ENCODE measurements at regions not wholly inside any gene's neighbourhood (a gene's known extent, or its start where the extent isn't known, plus 50 kb on each side); places are given as distances from the start of the nearest gene placed in this dataset.

DNA sequence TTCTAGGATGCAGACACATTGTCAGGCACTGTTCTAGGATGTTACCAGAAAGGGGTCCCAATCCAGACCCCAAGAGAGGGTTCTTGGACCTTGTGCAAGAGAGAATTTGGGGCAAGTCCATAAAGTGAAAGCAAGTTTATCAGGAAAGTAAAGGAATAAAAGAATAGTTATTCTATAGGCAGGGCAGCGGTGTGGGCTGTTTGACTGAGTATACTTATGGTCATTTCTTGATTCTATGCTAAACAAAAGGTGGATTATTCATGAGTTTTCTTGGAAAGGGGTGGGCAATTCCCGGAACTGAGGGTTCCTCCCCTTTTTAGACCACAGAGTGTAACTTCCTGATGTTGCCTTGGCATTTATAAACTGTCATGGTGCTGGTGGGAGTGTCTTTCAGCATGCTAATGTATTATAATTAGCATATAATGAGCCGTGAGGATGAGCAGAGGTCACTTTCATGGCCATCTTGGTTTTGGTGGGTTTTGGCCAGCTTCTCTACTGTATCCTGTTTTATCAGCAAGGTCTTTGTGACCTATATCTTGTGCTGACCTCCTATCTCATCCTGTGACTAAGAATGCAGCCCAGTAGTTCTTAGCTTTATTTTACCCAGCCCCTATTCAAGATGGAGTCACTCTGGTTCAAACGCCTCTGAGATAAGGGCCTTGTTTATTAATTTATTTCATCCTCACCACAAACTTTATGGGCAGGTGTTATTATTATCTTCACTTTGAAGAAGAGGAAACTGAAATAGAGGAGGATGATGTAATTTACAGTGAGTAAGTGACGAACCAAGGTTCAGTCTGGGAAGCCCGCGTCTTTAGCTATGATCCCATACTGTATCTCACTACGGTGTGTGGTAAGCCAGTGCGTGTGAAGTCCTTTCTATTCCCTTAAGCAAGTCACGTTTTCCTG, 186.0 kb upstream of the KLF4 start:
- Histone ChIP-seq H3K9me3 (ENCODE audit: control insufficient read depth in 4 of 4, insufficient read depth in 3 of 4, low read length in 3 of 4) (no peaks in the 10 kb centered on the region), H3K4me3 (no peak overlapping the region), H3K36me3 (ENCODE audit: control insufficient read depth in 4 of 4, insufficient read depth in 4 of 4, low read length in 4 of 4) (no peaks in the 10 kb centered on the region), H3K27ac (ENCODE audit: low read depth in 1 of 2, low read length in 1 of 2) (no peak overlapping the region), H3K9ac (ENCODE audit: insufficient read depth in 1 of 2, low read length in 2 of 2) (no peak overlapping the region), H3K27me3 (ENCODE audit: control insufficient read depth in 3 of 3, insufficient read depth in 3 of 3, low read length in 2 of 3) (no peaks in the 10 kb centered on the region), H3K4me1 (ENCODE audit: control insufficient read depth in 5 of 5, insufficient read depth in 5 of 5, low read length in 5 of 5) (no peaks in the 10 kb centered on the region)
- TF ChIP-seq, protein P1, sequence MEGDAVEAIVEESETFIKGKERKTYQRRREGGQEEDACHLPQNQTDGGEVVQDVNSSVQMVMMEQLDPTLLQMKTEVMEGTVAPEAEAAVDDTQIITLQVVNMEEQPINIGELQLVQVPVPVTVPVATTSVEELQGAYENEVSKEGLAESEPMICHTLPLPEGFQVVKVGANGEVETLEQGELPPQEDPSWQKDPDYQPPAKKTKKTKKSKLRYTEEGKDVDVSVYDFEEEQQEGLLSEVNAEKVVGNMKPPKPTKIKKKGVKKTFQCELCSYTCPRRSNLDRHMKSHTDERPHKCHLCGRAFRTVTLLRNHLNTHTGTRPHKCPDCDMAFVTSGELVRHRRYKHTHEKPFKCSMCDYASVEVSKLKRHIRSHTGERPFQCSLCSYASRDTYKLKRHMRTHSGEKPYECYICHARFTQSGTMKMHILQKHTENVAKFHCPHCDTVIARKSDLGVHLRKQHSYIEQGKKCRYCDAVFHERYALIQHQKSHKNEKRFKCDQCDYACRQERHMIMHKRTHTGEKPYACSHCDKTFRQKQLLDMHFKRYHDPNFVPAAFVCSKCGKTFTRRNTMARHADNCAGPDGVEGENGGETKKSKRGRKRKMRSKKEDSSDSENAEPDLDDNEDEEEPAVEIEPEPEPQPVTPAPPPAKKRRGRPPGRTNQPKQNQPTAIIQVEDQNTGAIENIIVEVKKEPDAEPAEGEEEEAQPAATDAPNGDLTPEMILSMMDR (IDR thresholded peaks at IDR 0.05; ENCODE audit: control extremely low read depth, extremely low read depth) = no peak
- no peak for ATAC-seq (ENCODE audit: insufficient read depth, low FRiP score)
- DNase-seq = no peak
- WGBS, 2 donors = 37 to 77% methylated on average over 10 of the region's 10 CpGs

DNA sequence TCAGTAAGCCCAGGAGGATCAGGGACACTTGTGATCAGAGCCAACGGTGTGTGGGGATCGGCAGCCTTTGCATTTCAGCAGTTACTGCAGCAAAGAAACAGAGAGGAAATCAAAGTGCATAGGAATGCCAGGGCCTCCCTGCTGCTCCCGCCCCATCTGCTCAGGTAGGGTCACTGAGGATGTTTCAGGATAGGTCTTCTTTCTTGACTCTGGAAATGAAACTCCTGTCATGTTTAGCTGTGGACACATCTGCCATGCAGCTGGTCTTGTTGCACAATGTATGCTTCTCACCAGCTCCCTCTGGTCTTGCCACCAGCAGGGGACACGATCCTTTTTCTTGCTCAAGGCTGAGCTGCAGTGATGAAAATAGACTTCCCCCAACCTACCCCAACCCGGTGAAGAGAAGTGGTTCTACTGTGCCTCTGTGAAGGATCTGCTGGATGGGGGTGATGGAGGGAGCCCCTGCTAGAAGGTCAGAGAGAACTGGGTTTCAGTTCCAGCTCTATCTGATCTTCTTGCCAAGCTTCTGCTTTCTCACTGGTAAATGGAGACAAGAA, 185.2 kb upstream of the KLF4 start:
- 50 to 69% methylated on average over 5 of the region's 5 CpGs for WGBS, 2 donors
- no peak overlapping the region for H3K4me3 ChIP-seq
- ATAC-seq (ENCODE audit: insufficient read depth, low FRiP score) (no peak), DNase-seq (peak in 1 of 3 donors; percentile 33)
- no peaks in the 10 kb centered on the region for H3K27me3 ChIP-seq (ENCODE audit: control insufficient read depth in 3 of 3, insufficient read depth in 3 of 3, low read length in 2 of 3)
- no peak overlapping the region for H3K9ac ChIP-seq (ENCODE audit: insufficient read depth in 1 of 2, low read length in 2 of 2)
- TF ChIP-seq, protein P1 (IDR thresholded peaks at IDR 0.05; ENCODE audit: control extremely low read depth, extremely low read depth) = no peak
- no peaks in the 10 kb centered on the region for H3K4me1 ChIP-seq (ENCODE audit: control insufficient read depth in 5 of 5, insufficient read depth in 5 of 5, low read length in 5 of 5)
- no peaks in the 10 kb centered on the region for H3K36me3 ChIP-seq (ENCODE audit: control insufficient read depth in 4 of 4, insufficient read depth in 4 of 4, low read length in 4 of 4)
- no peaks in the 10 kb centered on the region for H3K9me3 ChIP-seq (ENCODE audit: control insufficient read depth in 4 of 4, insufficient read depth in 3 of 4, low read length in 3 of 4)
- no peak overlapping the region for H3K27ac ChIP-seq (ENCODE audit: low read depth in 1 of 2, low read length in 1 of 2)

DNA sequence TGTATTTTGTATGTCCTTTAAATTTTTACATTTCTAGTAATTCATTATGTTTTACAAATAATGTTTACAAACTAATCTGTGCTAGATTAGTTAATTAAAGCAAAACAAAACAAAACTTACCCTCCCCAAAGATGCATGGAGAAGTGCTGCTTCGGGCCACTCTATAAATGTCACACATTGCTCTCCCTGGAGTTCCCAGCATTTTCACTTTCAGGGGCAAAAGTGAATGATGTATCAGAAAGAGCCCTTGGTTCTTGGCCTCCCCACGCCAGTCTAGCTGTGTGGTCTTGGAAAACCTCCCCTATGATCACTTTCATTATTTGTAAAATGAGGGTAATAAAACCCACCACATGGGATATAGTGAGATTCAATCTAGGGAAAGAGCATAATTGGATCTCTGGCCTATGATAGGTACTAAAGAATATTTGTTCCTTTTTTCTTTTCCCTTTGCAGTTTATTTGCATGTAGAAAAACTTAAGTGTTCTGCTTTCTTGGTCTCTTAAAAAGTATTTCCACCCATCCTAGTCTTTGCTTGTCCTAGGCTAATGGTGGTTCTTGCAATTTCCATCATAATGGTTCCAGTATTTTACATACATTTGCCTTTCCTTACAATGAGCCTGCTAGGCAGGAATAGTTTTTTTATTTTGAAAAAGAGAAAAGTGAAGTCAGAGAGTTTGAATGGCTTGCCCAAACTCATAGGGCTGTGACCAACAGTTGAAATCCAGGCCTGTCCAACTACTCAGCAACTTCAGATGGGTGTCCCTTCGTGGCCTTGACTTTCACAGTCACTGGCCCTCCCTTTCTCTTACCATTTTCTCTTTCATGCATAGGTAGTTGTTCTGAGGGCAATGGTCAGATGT, 184.5 kb upstream of the KLF4 start:
- TF ChIP-seq, protein P1 (IDR thresholded peaks at IDR 0.05; ENCODE audit: control extremely low read depth, extremely low read depth) = no peak
- no peak overlapping the region for H3K9ac ChIP-seq (ENCODE audit: insufficient read depth in 1 of 2, low read length in 2 of 2)
- no peak for DNase-seq
- H3K36me3 ChIP-seq (ENCODE audit: control insufficient read depth in 4 of 4, insufficient read depth in 4 of 4, low read length in 4 of 4) = no peaks in the 10 kb centered on the region
- 83 to 88% methylated on average over 3 of the region's 3 CpGs for WGBS, 2 donors
- ATAC-seq (ENCODE audit: insufficient read depth, low FRiP score) = no peak
- no peaks in the 10 kb centered on the region for H3K4me1 ChIP-seq (ENCODE audit: control insufficient read depth in 5 of 5, insufficient read depth in 5 of 5, low read length in 5 of 5)
- no peaks in the 10 kb centered on the region for H3K27me3 ChIP-seq (ENCODE audit: control insufficient read depth in 3 of 3, insufficient read depth in 3 of 3, low read length in 2 of 3)
- no peak overlapping the region for H3K27ac ChIP-seq (ENCODE audit: low read depth in 1 of 2, low read length in 1 of 2)
- no peaks in the 10 kb centered on the region for H3K9me3 ChIP-seq (ENCODE audit: control insufficient read depth in 4 of 4, insufficient read depth in 3 of 4, low read length in 3 of 4)
- H3K4me3 ChIP-seq = no peak overlapping the region
